Calu3 (cell line): ENCODE measurements at regions not wholly inside any gene's neighbourhood (a gene's known extent, or its start where the extent isn't known, plus 50 kb on each side); places are given as distances from the start of the nearest gene placed in this dataset.

Experiments
- BruUV-seq: library from RNA; stranded (reverse); fragments of 400-500 nt; replicated peaks from 2 replicates; lab custom pipeline; 2021; lab: Mats Ljungman, UMichigan
- CTCF ChIA-PET: fragments of 300-600 bp; sonication (Branson Sonifier 250); formaldehyde crosslinking; loops from one replicate; lab custom pipeline; 2022; ENCODE audit warnings: antibody characterized with exemption; lab: Charles Lee
- DNase-seq: peaks from one replicate; pipeline ENCODE4 v3.0.0; 2022
- H3K27ac Mint-ChIP-seq: one replicate; pipeline ENCODE4 v1.8.0; 2022; ENCODE audit warnings: mixed read lengths; ENCODE audit not compliant: unreplicated experiment
- H3K27me3 Mint-ChIP-seq: one replicate; pipeline ENCODE4 v1.8.0; 2022; ENCODE audit warnings: mixed read lengths; ENCODE audit not compliant: unreplicated experiment
- H3K36me3 Mint-ChIP-seq: one replicate; pipeline ENCODE4 v1.8.0; 2022; ENCODE audit warnings: mild to moderate bottlenecking, moderate library complexity, mixed read lengths; ENCODE audit not compliant: insufficient read depth, unreplicated experiment
- H3K4me1 Mint-ChIP-seq: one replicate; pipeline ENCODE4 v1.8.0; 2022; ENCODE audit warnings: mild to moderate bottlenecking, low read depth, mixed read lengths; ENCODE audit not compliant: unreplicated experiment
- H3K4me3 Mint-ChIP-seq: one replicate; pipeline ENCODE4 v1.8.0; 2022; ENCODE audit warnings: mild to moderate bottlenecking, low read depth, moderate library complexity, mixed read lengths; ENCODE audit not compliant: unreplicated experiment
- H3K9me3 Mint-ChIP-seq: one replicate; pipeline ENCODE4 v1.8.0; 2022; ENCODE audit warnings: low read depth, mixed read lengths; ENCODE audit not compliant: unreplicated experiment
- CTCF ChIP-seq: fragments of 200-600 bp; IDR thresholded peaks from one replicate; pipeline ENCODE4 v1.8.0; 2022; ENCODE audit warnings: antibody characterized with exemption; ENCODE audit not compliant: unreplicated experiment
- intact Hi-C: fragments of 100-400 bp; cut with micrococcal nuclease; formaldehyde crosslinking; loops from one replicate; pipeline ENCODE4 v1.10.0; 2022; ENCODE audit not compliant: unreplicated experiment

- H3K9me3 Mint-ChIP-seq: no peaks in the 10 kb centered on the region
- DNase-seq: no peak
- CTCF ChIA-PET: no interaction called here
- H3K27ac Mint-ChIP-seq: no peak overlapping the region
- H3K4me1 Mint-ChIP-seq: peaks cover 38% of the 10 kb centered on the region
- BruUV-seq: no TSS peak
- no peak overlapping the region for H3K4me3 Mint-ChIP-seq
- intact Hi-C loops: no loop called here
- H3K27me3 Mint-ChIP-seq: no peaks in the 10 kb centered on the region
- TF ChIP-seq CTCF: no peak
- no peaks in the 10 kb centered on the region for H3K36me3 Mint-ChIP-seq
Measured at GRCh38 chr4:11701966-11702725, 273.5 kb upstream of the HS3ST1 start.

- intact Hi-C loops: no loop called here
- CTCF ChIA-PET: no interaction called here
- H3K9me3 Mint-ChIP-seq: no peaks in the 10 kb centered on the region
- TF ChIP-seq CTCF: no peak
- H3K4me3 Mint-ChIP-seq: no peak overlapping the region
- H3K4me1 Mint-ChIP-seq: peaks cover 40% of the 10 kb centered on the region
- no peaks in the 10 kb centered on the region for H3K36me3 Mint-ChIP-seq
- BruUV-seq: no TSS peak
- no peaks in the 10 kb centered on the region for H3K27me3 Mint-ChIP-seq
- no peak overlapping the region for H3K27ac Mint-ChIP-seq
- DNase-seq: no peak
Measured at GRCh38 chr4:11700751-11701226, 272.1 kb upstream of the HS3ST1 start.

GRCh38 chr4:11698846-11699590, 270.3 kb upstream of the HS3ST1 start:
- H3K36me3 Mint-ChIP-seq: no peaks in the 10 kb centered on the region
- BruUV-seq: no TSS peak
- no peak overlapping the region for H3K4me3 Mint-ChIP-seq
- H3K9me3 Mint-ChIP-seq: no peaks in the 10 kb centered on the region
- DNase-seq: no peak
- H3K27ac Mint-ChIP-seq: peak overlapping the region; percentile 65
- no peak for TF ChIP-seq CTCF
- no peaks in the 10 kb centered on the region for H3K27me3 Mint-ChIP-seq
- intact Hi-C loops: no loop called here
- CTCF ChIA-PET: no interaction called here
- peaks cover 27% of the 10 kb centered on the region for H3K4me1 Mint-ChIP-seq

- no peak for TF ChIP-seq CTCF
- no TSS peak for BruUV-seq
- H3K27ac Mint-ChIP-seq: peak overlapping the region; percentile 45
- H3K4me1 Mint-ChIP-seq: peaks cover 25% of the 10 kb centered on the region
- CTCF ChIA-PET: no interaction called here
- H3K4me3 Mint-ChIP-seq: no peak overlapping the region
- peaks cover 2% of the 10 kb centered on the region for H3K9me3 Mint-ChIP-seq
- DNase-seq: no peak
- H3K27me3 Mint-ChIP-seq: no peaks in the 10 kb centered on the region
- intact Hi-C loops: no loop called here
- H3K36me3 Mint-ChIP-seq: no peaks in the 10 kb centered on the region
Measured at GRCh38 chr4:11698033-11698432, 269.3 kb upstream of the HS3ST1 start.
